GM12874 (cell line): ENCODE measurements at regions not wholly inside any gene's neighbourhood (a gene's known extent, or its start where the extent isn't known, plus 50 kb on each side); places are given as distances from the start of the nearest gene placed in this dataset.

ENCODE experiments used
- CTCF ChIP-seq: IDR thresholded peaks from 2 replicates; pipeline ENCODE4 v1.5.1; 2011; ENCODE audit warnings: low read depth, mild to moderate bottlenecking, control low read depth, low read length, moderate library complexity; ENCODE audit not compliant: insufficient read depth

GRCh38 chr1:30161953-30162352 is 561.4 kb downstream of the MATN1 start:
- no peak for TF ChIP-seq CTCF

GRCh38 chr1:30160999-30161689 is 562.2 kb downstream of the MATN1 start:
- TF ChIP-seq CTCF: no peak

GRCh38 chr1:30159015-30159414 is 564.4 kb downstream of the MATN1 start:
- no peak for TF ChIP-seq CTCF

- TF ChIP-seq CTCF: no peak
These were observed 569.5 kb downstream of the MATN1 start for GRCh38 chr1:30153743-30154449.

GRCh38 chr1:30151826-30152225 is 571.6 kb downstream of the MATN1 start:
- no peak for TF ChIP-seq CTCF

- TF ChIP-seq CTCF: no peak
These were observed 572.3 kb downstream of the MATN1 start for GRCh38 chr1:30151119-30151518.

- TF ChIP-seq CTCF: no peak
These were observed 574.2 kb downstream of the MATN1 start for GRCh38 chr1:30149226-30149625.
